Endodermal cell (in vitro differentiated cells): ENCODE measurements at regions not wholly inside any gene's neighbourhood (a gene's known extent, or its start where the extent isn't known, plus 50 kb on each side); places are given as distances from the start of the nearest gene placed in this dataset.

Source experiments
- DNase-seq: peaks from one replicate; pipeline ENCODE4 v3.0.0-alpha.2; 2017
- H3K27ac ChIP-seq: 2 replicates; pipeline ENCODE4 v1.5.1; 2013; ENCODE audit warnings: mild to moderate bottlenecking, low read depth, low read length, moderate library complexity
- H3K27me3 ChIP-seq: 2 replicates; pipeline ENCODE4 v1.6.1; 2013; ENCODE audit warnings: mild to moderate bottlenecking, low read length, moderate library complexity; ENCODE audit not compliant: insufficient read depth, control insufficient read depth, poor library complexity, severe bottlenecking
- H3K36me3 ChIP-seq: 2 replicates; pipeline ENCODE4 v1.7.0; 2013; ENCODE audit warnings: mild to moderate bottlenecking, low read length, moderate library complexity; ENCODE audit not compliant: control insufficient read depth, insufficient read depth
- H3K4me1 ChIP-seq: one replicate; pipeline ENCODE4 v1.7.0; 2013; ENCODE audit warnings: low read length; ENCODE audit not compliant: control insufficient read depth, insufficient read depth
- H3K4me3 ChIP-seq: 2 replicates; pipeline ENCODE4 v1.5.1; 2013; ENCODE audit warnings: mild to moderate bottlenecking, low read length, moderate library complexity
- H3K9ac ChIP-seq: 2 replicates; pipeline ENCODE4 v1.6.1; 2013; ENCODE audit warnings: mild to moderate bottlenecking, low read length, moderate library complexity; ENCODE audit not compliant: poor library complexity, severe bottlenecking; ENCODE audit errors: extremely low read depth
- H3K9me3 ChIP-seq: 2 replicates; pipeline ENCODE4 v1.6.1; 2013; ENCODE audit warnings: mild to moderate bottlenecking, low read length, moderate library complexity; ENCODE audit not compliant: control insufficient read depth
- H3K27ac Mint-ChIP-seq: 2 replicates; pipeline ENCODE4 v1.8.0; 2020; ENCODE audit warnings: mixed read lengths
- H3K27me3 Mint-ChIP-seq: 2 replicates; pipeline ENCODE4 v1.8.0; 2021; ENCODE audit warnings: mild to moderate bottlenecking, mixed read lengths; ENCODE audit not compliant: insufficient read depth
- H3K36me3 Mint-ChIP-seq: 2 replicates; pipeline ENCODE4 v1.8.0; 2020; ENCODE audit warnings: low read depth, mixed read lengths
- H3K4me1 Mint-ChIP-seq: 2 replicates; pipeline ENCODE4 v1.8.0; 2020; ENCODE audit warnings: mixed read lengths
- H3K4me3 Mint-ChIP-seq: 2 replicates; pipeline ENCODE4 v1.8.0; 2020; ENCODE audit warnings: mild to moderate bottlenecking, moderate library complexity, mixed read lengths
- H3K9me3 Mint-ChIP-seq: 2 replicates; pipeline ENCODE4 v1.8.0; 2020; ENCODE audit warnings: mild to moderate bottlenecking, mixed read lengths
- WGBS, 2 experiments: methylation state at CpG; one replicate each; pipeline versions ENCODE4 v1.1.5 to v1.1.7; 2013; ENCODE audit warnings: missing lambda C conversion rate in 2 of 2, mixed read lengths in 1 of 2; ENCODE audit not compliant: insufficient coverage in 1 of 2, insufficient read length in 1 of 2; 5-methylcytosine and 5-hydroxymethylcytosine counted together
- TF ChIP-seq, protein P1 (sequence below): fragments of 200-600 bp; sonication (generic); conservative IDR thresholded peaks from 2 replicates; pipeline ENCODE4 v1.5.0; 2021; ENCODE audit warnings: antibody characterized with exemption, mild to moderate bottlenecking

GRCh38 chr18:71666481-71666880, 877.7 kb downstream of the CBLN2 start:
- Mint-ChIP-seq H3K27ac (no peak overlapping the region), H3K4me3 (no peak overlapping the region), H3K36me3 (no peaks in the 10 kb centered on the region), H3K4me1 (no peaks in the 10 kb centered on the region), H3K27me3 (no peaks in the 10 kb centered on the region), H3K9me3 (peaks cover 5% of the 10 kb centered on the region)
- Histone ChIP-seq H3K9ac (no peak overlapping the region), H3K4me1 (no peaks in the 10 kb centered on the region), H3K4me3 (peak overlapping the region; percentile 23), H3K9me3 (peaks cover 50% of the 10 kb centered on the region), H3K27ac (no peak overlapping the region), H3K36me3 (no peaks in the 10 kb centered on the region), H3K27me3 (no peaks in the 10 kb centered on the region)
- TF ChIP-seq, protein P1, sequence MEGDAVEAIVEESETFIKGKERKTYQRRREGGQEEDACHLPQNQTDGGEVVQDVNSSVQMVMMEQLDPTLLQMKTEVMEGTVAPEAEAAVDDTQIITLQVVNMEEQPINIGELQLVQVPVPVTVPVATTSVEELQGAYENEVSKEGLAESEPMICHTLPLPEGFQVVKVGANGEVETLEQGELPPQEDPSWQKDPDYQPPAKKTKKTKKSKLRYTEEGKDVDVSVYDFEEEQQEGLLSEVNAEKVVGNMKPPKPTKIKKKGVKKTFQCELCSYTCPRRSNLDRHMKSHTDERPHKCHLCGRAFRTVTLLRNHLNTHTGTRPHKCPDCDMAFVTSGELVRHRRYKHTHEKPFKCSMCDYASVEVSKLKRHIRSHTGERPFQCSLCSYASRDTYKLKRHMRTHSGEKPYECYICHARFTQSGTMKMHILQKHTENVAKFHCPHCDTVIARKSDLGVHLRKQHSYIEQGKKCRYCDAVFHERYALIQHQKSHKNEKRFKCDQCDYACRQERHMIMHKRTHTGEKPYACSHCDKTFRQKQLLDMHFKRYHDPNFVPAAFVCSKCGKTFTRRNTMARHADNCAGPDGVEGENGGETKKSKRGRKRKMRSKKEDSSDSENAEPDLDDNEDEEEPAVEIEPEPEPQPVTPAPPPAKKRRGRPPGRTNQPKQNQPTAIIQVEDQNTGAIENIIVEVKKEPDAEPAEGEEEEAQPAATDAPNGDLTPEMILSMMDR, result no peak
- WGBS, 2 experiments, result 71% methylated on average over 2 of the region's 2 CpGs; no CpG with 5 or more reads in 1 of the 2 experiments
- DNase-seq, result no peak

GRCh38 chr18:71665131-71665530, 879.0 kb downstream of the CBLN2 start:
- H3K9ac ChIP-seq, result no peak overlapping the region
- peaks cover 61% of the 10 kb centered on the region for H3K9me3 ChIP-seq
- H3K27ac Mint-ChIP-seq, result no peak overlapping the region
- TF ChIP-seq, protein P1, result no peak
- H3K36me3 ChIP-seq, result no peaks in the 10 kb centered on the region
- no peak overlapping the region for H3K27ac ChIP-seq
- H3K4me1 Mint-ChIP-seq, result no peaks in the 10 kb centered on the region
- H3K27me3 ChIP-seq, result no peaks in the 10 kb centered on the region
- no peaks in the 10 kb centered on the region for H3K36me3 Mint-ChIP-seq
- H3K4me3 Mint-ChIP-seq, result no peak overlapping the region
- peaks cover 7% of the 10 kb centered on the region for H3K9me3 Mint-ChIP-seq
- H3K27me3 Mint-ChIP-seq, result no peaks in the 10 kb centered on the region
- no peaks in the 10 kb centered on the region for H3K4me1 ChIP-seq
- DNase-seq, result no peak
- no peak overlapping the region for H3K4me3 ChIP-seq

DNA sequence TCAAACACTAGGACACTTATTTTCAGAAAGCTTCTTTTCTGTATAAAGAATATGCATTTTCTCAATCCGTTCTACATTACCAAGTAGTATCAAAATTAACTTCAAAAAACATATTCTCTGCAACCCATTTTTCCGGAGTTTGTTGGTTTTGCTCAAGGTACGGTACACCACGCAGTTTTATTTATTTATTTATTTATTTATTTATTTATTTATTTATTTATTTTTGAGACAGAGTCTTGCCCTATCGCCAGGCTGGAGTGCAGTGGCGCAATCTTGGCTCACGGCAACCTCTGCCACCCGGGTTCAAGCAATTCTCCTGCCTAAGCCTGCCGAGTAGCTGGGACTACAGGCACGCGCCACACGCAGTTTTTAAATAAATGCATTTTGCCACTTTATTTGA, 900.3 kb downstream of the CBLN2 start:
- Histone ChIP-seq H3K4me1 (no peaks in the 10 kb centered on the region), H3K9ac (no peak overlapping the region), H3K27ac (no peak overlapping the region), H3K9me3 (peaks cover 70% of the 10 kb centered on the region), H3K27me3 (no peaks in the 10 kb centered on the region), H3K36me3 (no peaks in the 10 kb centered on the region), H3K4me3 (no peak overlapping the region)
- Mint-ChIP-seq H3K27ac (no peak overlapping the region), H3K36me3 (no peaks in the 10 kb centered on the region), H3K27me3 (no peaks in the 10 kb centered on the region), H3K4me1 (no peaks in the 10 kb centered on the region), H3K4me3 (no peak overlapping the region), H3K9me3 (no peaks in the 10 kb centered on the region)
- TF ChIP-seq, protein P1, result no peak
- 86% methylated on average over 4 to 10 of the region's 12 CpGs for WGBS, 2 experiments
- DNase-seq, result no peak
